HCT116 (cell line): ENCODE measurements at regions not wholly inside any gene's neighbourhood (a gene's known extent, or its start where the extent isn't known, plus 50 kb on each side); places are given as distances from the start of the nearest gene placed in this dataset.

Source experiments
- ATAC-seq: fragments of 200-7000 bp; cut with Tn5 transposase; 2 replicates; pipeline ENCODE4 v1.9.1; 2020; ENCODE audit warnings: mild to moderate bottlenecking, moderate library complexity
- BruUV-seq: library from RNA; stranded (reverse); fragments of 400-500 nt; replicated peaks from 2 replicates; lab custom pipeline; 2021; lab: Mats Ljungman, UMichigan
- CTCF ChIA-PET: fragments of 300-600 bp; sonication (Branson Sonifier 250); formaldehyde crosslinking; loops from one replicate; lab custom pipeline; 2021; ENCODE audit warnings: antibody characterized with exemption; lab: Charles Lee
- POLR2A ChIA-PET: fragments of 300-600, 350-600 bp; sonication (Branson Sonifier 250); formaldehyde crosslinking; loops from one replicate; lab custom pipeline; 2021; ENCODE audit warnings: antibody characterized with exemption; lab: Charles Lee
- RAD21 ChIA-PET, 2 experiments: fragments of 300-600 bp; sonication (Branson Sonifier 250); formaldehyde crosslinking; loops; one replicate each; lab custom pipeline; 2023; ENCODE audit warnings: low total read pairs in 2 of 2; ENCODE audit not compliant: uncharacterized antibody in 2 of 2, unreplicated experiment in 2 of 2, low non-redundant PET in 1 of 2; lab: Charles Lee
- DNase-seq: peaks from one replicate; pipeline ENCODE4 v3.0.0-alpha.2; 2010; ENCODE audit warnings: low read depth, low spot score
- H2AFZ ChIP-seq: fragments of 200-600 bp; shearing (Covaris generic), sonication (generic); 2 replicates; pipeline ENCODE4 v1.6.1; 2017; ENCODE audit warnings: low read depth, mixed run types, mixed read lengths, antibody characterized with exemption, low read length; ENCODE audit not compliant: poor library complexity, severe bottlenecking
- H3K27ac ChIP-seq: 2 replicates; pipeline ENCODE4 v1.5.1; 2012; ENCODE audit warnings: low read depth, low read length
- H3K27me3 ChIP-seq: fragments of 200-600 bp; sonication (generic); 2 replicates; pipeline ENCODE4 v1.6.1; 2016; ENCODE audit warnings: mixed run types, low read length, mixed read lengths; ENCODE audit not compliant: insufficient read depth
- H3K36me3 ChIP-seq, 2 experiments: fragments of 200-500 bp in 1 of 2; fragments of 200-600 bp in 1 of 2; sonication (Bioruptor generic) in 1 of 2; sonication (generic) in 1 of 2; 2 replicates each; pipeline versions ENCODE4 v1.5.1 to v1.6.1; 2014 to 2016; ENCODE audit warnings: low read length in 2 of 2, inconsistent platforms in 1 of 2, mixed read lengths in 1 of 2, mixed run types in 1 of 2; ENCODE audit not compliant: insufficient read depth in 2 of 2, control insufficient read depth in 1 of 2
- H3K4me1 ChIP-seq, 2 experiments: fragments of 200-600 bp in 1 of 2; sonication (generic) in 1 of 2; 2 replicates each; pipeline versions ENCODE4 v1.5.1 to v1.6.1; 2012 to 2017; ENCODE audit warnings: low read length in 2 of 2, inconsistent platforms in 1 of 2, mild to moderate bottlenecking in 1 of 2, mixed read lengths in 1 of 2, mixed run types in 1 of 2, moderate library complexity in 1 of 2; ENCODE audit not compliant: insufficient read depth in 2 of 2, control insufficient read depth in 1 of 2
- H3K4me2 ChIP-seq: fragments of 200-600 bp; sonication (generic); 2 replicates; pipeline ENCODE4 v1.6.1; 2017; ENCODE audit warnings: mixed run types, low read length, mixed read lengths
- H3K4me3 ChIP-seq, 2 experiments: fragments of 200-600 bp in 1 of 2; sonication (generic) in 1 of 2; replicated peaks in 1 of 2; 2 replicates each; pipeline ENCODE4 v1.5.1; 2011 to 2016; ENCODE audit warnings: low read length in 2 of 2, control low read depth in 1 of 2, low read depth in 1 of 2, mild to moderate bottlenecking in 1 of 2, mixed read lengths in 1 of 2, mixed run types in 1 of 2
- H3K79me2 ChIP-seq: fragments of 200-600 bp; sonication (generic); 2 replicates; pipeline ENCODE4 v1.6.1; 2017; ENCODE audit warnings: mild to moderate bottlenecking, mixed run types, low read length, moderate library complexity, mixed read lengths; ENCODE audit not compliant: insufficient read depth
- H3K9ac ChIP-seq: fragments of 200-600 bp; sonication (generic); 2 replicates; pipeline ENCODE4 v1.6.1; 2016; ENCODE audit warnings: low read length, mixed read lengths
- H3K9me2 ChIP-seq: fragments of 200-600 bp; sonication (generic), shearing (Covaris generic); 2 replicates; pipeline ENCODE4 v1.6.1; 2017; ENCODE audit warnings: mixed run types, mild to moderate bottlenecking, moderate library complexity; ENCODE audit not compliant: insufficient read depth
- H3K9me3 ChIP-seq, 2 experiments: fragments of 200-500 bp in 1 of 2; fragments of 200-600 bp in 1 of 2; sonication (Bioruptor generic) in 1 of 2; sonication (generic) in 1 of 2; 2 replicates each; pipeline ENCODE4 v1.6.1; 2014 to 2017; ENCODE audit warnings: low read length in 2 of 2, mixed read lengths in 2 of 2, inconsistent platforms in 1 of 2, low read depth in 1 of 2, mild to moderate bottlenecking in 1 of 2, mixed run types in 1 of 2, moderate library complexity in 1 of 2; ENCODE audit not compliant: control insufficient read depth in 1 of 2, insufficient read depth in 1 of 2
- H4K20me1 ChIP-seq: fragments of 200-600 bp; sonication (generic), shearing (Covaris generic); 2 replicates; pipeline ENCODE4 v1.6.1; 2017; ENCODE audit warnings: mixed run types, mild to moderate bottlenecking, moderate library complexity; ENCODE audit not compliant: insufficient read depth
- CBX3 ChIP-seq: IDR thresholded peaks from 2 replicates; pipeline ENCODE4 v1.6.1; 2012; ENCODE audit warnings: low read depth
- CEBPB ChIP-seq: IDR thresholded peaks from 2 replicates; pipeline ENCODE4 v1.6.1; 2012; ENCODE audit warnings: low read depth
- EGR1 ChIP-seq: IDR thresholded peaks from 2 replicates; pipeline ENCODE4 v1.6.1; 2012; ENCODE audit warnings: low read depth
- EZH2phosphoT487 ChIP-seq: fragments of 200-600 bp; IDR thresholded peaks from 2 replicates; pipeline ENCODE4 v1.6.1; 2018; ENCODE audit warnings: antibody characterized with exemption, borderline replicate concordance
- FOSL1 ChIP-seq: IDR thresholded peaks from 2 replicates; pipeline ENCODE4 v1.6.1; 2012; ENCODE audit warnings: low read depth
- POLR2A ChIP-seq: IDR thresholded peaks from 2 replicates; pipeline ENCODE4 v1.7.0; 2011; ENCODE audit warnings: borderline replicate concordance; ENCODE audit not compliant: insufficient read depth, insufficient read length; ENCODE audit errors: extremely low read depth
- POLR2AphosphoS5 ChIP-seq: IDR thresholded peaks from 2 replicates; pipeline ENCODE4 v1.6.1; 2011; ENCODE audit warnings: mild to moderate bottlenecking, low read depth, low read length, moderate library complexity
- RAD21 ChIP-seq: IDR thresholded peaks from 2 replicates; pipeline ENCODE4 v1.6.1; 2012; ENCODE audit warnings: low read depth, mild to moderate bottlenecking
- SIN3A ChIP-seq: IDR thresholded peaks from 2 replicates; pipeline ENCODE4 v1.6.1; 2012; ENCODE audit warnings: low read depth
- SP1 ChIP-seq: IDR thresholded peaks from 2 replicates; pipeline ENCODE4 v1.6.1; 2012; ENCODE audit warnings: low read depth
- TCF7L2 ChIP-seq: IDR thresholded peaks from 2 replicates; pipeline ENCODE4 v1.7.0; 2011; ENCODE audit warnings: borderline replicate concordance, inconsistent platforms; ENCODE audit not compliant: insufficient read depth, insufficient read length; ENCODE audit errors: extremely low read depth
- YY1 ChIP-seq: IDR thresholded peaks from 2 replicates; pipeline ENCODE4 v1.6.1; 2011; ENCODE audit warnings: low read length, low read depth, moderate library complexity, mild to moderate bottlenecking; ENCODE audit not compliant: insufficient replicate concordance; ENCODE audit errors: extremely low read depth
- ZFX ChIP-seq: fragments of 450-650 bp; IDR thresholded peaks from 2 replicates; pipeline ENCODE4 v1.6.1; 2017
- ZNF274 ChIP-seq: fragments of 200-500 bp; sonication (Bioruptor generic); IDR thresholded peaks from 2 replicates; pipeline ENCODE4 v1.6.1; 2014; ENCODE audit warnings: mild to moderate bottlenecking, low read depth, low read length, inconsistent platforms
- intact Hi-C: fragments of 100-400 bp; cut with micrococcal nuclease; formaldehyde crosslinking; loops from 2 replicates; pipeline ENCODE4 v1.10.0; 2022
- TF ChIP-seq, protein P1 (sequence below): IDR thresholded peaks from 2 replicates; pipeline ENCODE4 v1.6.1; 2012
- TF ChIP-seq, protein P2 (sequence below): IDR thresholded peaks from 2 replicates; pipeline ENCODE4 v1.6.1; 2011; ENCODE audit warnings: mild to moderate bottlenecking, low read length, moderate library complexity; ENCODE audit not compliant: insufficient replicate concordance; ENCODE audit errors: extremely low read depth

DNA sequence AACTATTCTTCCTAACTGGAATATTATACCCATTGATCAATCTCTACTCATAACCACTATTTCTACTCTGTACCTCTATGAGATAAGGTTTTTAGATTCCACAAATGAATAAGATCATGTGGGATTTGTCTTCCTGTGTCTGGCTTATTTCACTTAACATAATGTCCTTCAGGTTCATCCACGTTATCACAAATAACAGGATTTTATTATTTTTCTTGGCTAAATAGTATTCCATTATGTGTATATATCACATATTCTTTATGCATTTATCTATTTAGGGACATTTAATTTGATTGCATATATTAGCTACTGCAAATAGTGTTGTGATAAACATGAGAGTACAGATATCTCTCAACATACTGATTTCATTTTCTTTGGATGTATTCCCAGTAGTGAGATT, 823.0 kb upstream of the ADGRB3 start:
- CTCF ChIA-PET: no interaction called here
- Histone ChIP-seq H3K79me2 (no peaks in the 10 kb centered on the region), H3K4me1 (no peaks in the 10 kb centered on the region), H3K27ac (no peak overlapping the region), H3K9me2 (no peaks in the 10 kb centered on the region), H3K36me3 (no peaks in the 10 kb centered on the region), H3K9me3 (peaks cover 7 to 18% of the 10 kb centered on the region in 2 experiments; a peak in 2 of 4 replicates), H2AFZ (no peak overlapping the region), H3K4me2 (no peak overlapping the region), H4K20me1 (no peaks in the 10 kb centered on the region), H3K27me3 (no peaks in the 10 kb centered on the region), H3K9ac (no peak overlapping the region), H3K4me3 (no peak overlapping the region)
- POLR2A ChIA-PET: no interaction called here
- TF ChIP-seq ZFX (no peak), SP1 (no peak), EZH2phosphoT487 (no peak), SIN3A (no peak), CBX3 (no peak), POLR2AphosphoS5 (no peak), ZNF274 (no peak)
- TF ChIP-seq, protein P1, sequence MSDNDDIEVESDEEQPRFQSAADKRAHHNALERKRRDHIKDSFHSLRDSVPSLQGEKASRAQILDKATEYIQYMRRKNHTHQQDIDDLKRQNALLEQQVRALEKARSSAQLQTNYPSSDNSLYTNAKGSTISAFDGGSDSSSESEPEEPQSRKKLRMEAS: no peak
- no TSS peak for BruUV-seq
- RAD21 ChIA-PET: no interaction called here
- DNase-seq (no peak), ATAC-seq (no peak)
- intact Hi-C loops: no loop called here

DNA sequence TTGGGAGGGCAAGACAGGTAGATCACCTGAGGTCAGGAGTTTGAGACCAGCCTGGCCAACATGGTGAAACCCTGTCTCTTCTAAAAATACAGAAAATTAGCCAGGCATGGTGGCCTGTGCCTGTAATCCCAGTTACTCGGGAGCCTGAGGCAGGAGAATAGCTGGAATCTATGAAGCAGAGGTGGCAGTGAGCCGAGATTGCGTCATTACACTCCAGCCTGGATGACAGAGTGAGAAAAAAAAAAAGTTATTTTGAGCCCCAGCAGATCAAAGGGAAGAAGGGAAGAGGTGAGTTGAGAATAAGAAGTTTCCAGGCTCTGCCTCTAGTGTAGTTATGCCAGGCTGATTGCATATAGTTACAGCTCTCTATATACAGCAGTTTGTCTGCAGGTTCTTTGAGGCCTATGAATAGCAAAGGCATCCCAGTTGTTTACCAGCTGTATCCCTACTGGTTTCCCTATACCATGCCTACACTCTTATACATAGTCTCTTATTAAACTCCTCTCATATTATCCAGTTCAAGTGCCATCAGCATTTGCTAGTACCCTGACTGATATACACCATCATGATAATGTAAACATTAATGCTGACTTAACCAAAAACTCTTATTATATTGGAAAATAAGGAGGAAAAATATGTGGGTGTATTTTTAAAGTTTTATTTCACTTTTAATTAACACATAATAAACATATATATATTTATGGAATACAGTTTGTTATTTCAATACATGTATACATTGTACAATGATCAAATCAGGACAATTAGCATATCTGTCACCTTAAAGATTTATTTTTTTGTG, 823.6 kb upstream of the ADGRB3 start:
- POLR2A ChIA-PET: no interaction called here
- ATAC-seq (no peak), DNase-seq (no peak)
- H3K4me2 ChIP-seq: no peak overlapping the region
- BruUV-seq: no TSS peak
- no peak overlapping the region for H3K4me3 ChIP-seq
- no peaks in the 10 kb centered on the region for H3K27me3 ChIP-seq
- no peaks in the 10 kb centered on the region for H4K20me1 ChIP-seq
- no peak overlapping the region for H2AFZ ChIP-seq
- no peaks in the 10 kb centered on the region for H3K9me2 ChIP-seq
- H3K4me1 ChIP-seq: no peaks in the 10 kb centered on the region
- H3K36me3 ChIP-seq: no peaks in the 10 kb centered on the region
- H3K9me3 ChIP-seq: peaks cover 7 to 18% of the 10 kb centered on the region in 2 experiments; a peak in 2 of 4 replicates
- no peak overlapping the region for H3K27ac ChIP-seq
- H3K79me2 ChIP-seq: no peaks in the 10 kb centered on the region
- RAD21 ChIA-PET: no interaction called here
- intact Hi-C loops: no loop called here
- H3K9ac ChIP-seq: no peak overlapping the region
- CTCF ChIA-PET: no interaction called here
- no peak for TF ChIP-seq EGR1
- TF ChIP-seq, protein P2, sequence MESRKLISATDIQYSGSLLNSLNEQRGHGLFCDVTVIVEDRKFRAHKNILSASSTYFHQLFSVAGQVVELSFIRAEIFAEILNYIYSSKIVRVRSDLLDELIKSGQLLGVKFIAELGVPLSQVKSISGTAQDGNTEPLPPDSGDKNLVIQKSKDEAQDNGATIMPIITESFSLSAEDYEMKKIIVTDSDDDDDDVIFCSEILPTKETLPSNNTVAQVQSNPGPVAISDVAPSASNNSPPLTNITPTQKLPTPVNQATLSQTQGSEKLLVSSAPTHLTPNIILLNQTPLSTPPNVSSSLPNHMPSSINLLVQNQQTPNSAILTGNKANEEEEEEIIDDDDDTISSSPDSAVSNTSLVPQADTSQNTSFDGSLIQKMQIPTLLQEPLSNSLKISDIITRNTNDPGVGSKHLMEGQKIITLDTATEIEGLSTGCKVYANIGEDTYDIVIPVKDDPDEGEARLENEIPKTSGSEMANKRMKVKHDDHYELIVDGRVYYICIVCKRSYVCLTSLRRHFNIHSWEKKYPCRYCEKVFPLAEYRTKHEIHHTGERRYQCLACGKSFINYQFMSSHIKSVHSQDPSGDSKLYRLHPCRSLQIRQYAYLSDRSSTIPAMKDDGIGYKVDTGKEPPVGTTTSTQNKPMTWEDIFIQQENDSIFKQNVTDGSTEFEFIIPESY: no peak
- TF ChIP-seq YY1: no peak
- no peak for TF ChIP-seq RAD21
- no peak for TF ChIP-seq CEBPB
- TF ChIP-seq FOSL1: no peak
- no peak for TF ChIP-seq POLR2A
- TF ChIP-seq EZH2phosphoT487: no peak
- no peak for TF ChIP-seq SIN3A
- TF ChIP-seq, protein P1: no peak
- TF ChIP-seq ZNF274: no peak
- TF ChIP-seq TCF7L2: no peak
- TF ChIP-seq POLR2AphosphoS5: no peak
